NCI-H748 (cell line): ENCODE measurements at regions not wholly inside any gene's neighbourhood (a gene's known extent, or its start where the extent isn't known, plus 50 kb on each side); places are given as distances from the start of the nearest gene placed in this dataset.

Experiments
- DNase-seq: peaks from one replicate; lab custom pipeline; 2025; ENCODE audit not compliant: unreplicated experiment; lab: John Stamatoyannopoulos, UW

DNA sequence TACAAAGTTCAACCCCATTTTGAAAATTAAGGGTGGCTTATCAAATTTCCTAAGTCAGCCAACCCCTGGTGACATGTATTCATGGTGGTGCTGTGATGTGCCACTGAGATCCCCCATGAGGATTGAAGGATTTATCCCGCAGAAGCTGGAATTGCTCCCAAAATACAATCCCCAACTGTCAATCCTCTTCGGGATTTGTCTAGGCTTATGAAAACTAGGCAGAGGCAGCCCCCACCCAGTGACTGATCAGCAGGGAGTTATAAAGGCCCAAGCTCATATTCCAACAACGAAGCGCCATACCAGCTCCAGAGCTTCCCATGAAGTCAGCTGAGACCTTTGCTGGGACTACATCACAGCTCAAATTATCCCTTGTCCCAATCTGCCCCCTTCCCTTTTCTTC, 316.0 kb downstream of the ENC1 start:
- no peak for DNase-seq

DNA sequence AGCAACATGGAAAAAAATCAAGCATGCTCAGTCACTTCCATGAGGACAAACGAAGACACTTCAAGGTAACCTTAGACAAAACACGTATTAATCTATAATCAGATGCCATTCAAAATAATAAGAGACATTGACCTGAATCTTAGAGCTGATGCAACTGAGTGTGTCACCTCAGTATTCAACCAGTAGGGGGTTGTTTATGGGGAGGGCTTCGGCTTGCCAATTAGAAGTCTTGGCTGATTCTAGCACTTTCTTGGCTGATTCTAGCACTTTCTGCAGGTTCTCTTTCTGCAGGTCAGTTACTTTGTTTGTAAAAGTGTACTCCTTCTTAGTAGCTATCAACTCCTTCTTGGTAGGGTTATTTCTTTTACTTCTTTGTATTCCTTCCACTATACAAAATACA, 317.6 kb downstream of the ENC1 start:
- no peak for DNase-seq

DNA sequence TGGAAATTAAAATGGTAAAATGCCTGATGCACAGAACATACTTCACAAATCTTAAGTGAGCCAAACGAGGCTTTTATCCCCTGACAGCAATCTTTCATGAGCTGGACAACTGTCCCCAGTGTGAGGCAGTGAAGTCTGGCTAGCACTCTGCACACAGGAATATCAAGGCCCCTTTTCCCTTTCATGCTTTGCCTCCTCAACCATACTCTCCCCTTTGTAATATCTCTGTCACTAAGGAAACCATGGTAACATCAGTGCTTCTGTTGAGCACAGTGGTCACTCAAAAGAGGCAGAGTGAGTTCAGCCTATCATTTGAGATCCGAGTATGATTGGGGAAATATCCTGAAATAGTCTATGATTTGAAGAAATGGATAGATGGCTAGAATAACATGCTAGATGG, 318.3 kb downstream of the ENC1 start:
- peak; percentile 64 for DNase-seq

DNA sequence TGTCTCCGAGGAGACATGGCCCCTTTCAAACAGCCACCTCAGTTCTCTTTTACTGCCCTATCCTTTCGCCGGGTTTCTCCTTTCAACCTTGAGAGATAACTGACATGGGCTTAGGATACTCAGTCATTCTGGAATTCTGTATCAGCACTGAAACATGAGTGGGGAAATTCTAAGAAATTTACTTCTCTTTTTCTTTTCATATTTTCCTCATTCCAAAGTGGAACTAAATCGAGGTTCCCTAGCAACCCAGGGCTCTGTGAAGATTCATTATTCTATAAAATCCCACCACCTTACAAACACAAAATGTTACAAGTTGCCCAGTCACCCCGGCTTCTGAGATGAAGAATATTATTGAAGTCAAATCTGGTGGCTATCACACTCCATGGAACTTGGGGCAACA, 319.2 kb downstream of the ENC1 start:
- no peak for DNase-seq

DNA sequence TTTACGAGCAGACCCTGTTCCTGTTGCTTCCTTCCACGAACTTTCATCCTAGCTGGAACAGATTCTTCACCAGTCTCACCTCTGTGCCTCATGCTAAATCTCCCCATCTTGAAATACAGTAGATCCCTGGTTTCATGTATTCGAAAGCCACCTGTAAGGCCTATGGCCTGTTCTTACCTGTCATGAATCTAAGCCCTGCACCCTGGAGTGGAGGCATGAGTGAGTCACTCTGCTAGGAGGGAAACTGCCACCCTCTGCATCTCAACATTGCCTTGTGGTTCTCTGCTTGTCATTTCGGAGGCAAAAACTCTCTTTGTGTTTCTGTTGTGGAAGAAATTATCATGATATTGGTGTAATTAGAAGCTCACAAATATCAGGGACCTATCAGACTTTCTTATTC, 320.0 kb downstream of the ENC1 start:
- no peak for DNase-seq

DNA sequence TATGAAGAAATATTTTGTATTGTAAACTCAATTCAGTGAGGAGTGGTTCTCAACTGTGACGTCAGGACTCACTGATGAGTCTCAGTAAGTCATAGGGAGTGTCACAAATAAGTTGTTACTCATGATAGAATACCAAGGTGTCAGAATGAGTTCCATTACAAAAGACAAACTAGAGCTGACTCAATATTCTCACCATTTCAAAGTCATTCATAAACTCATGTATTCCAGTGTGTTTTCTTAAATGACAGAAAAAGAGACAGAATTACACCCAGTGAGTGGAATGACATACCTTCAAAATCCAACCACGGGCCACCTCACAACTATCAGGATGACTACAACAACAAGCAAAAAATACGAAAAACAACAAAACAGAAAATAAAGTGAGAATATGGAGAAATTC, 321.5 kb downstream of the ENC1 start:
- no peak for DNase-seq

DNA sequence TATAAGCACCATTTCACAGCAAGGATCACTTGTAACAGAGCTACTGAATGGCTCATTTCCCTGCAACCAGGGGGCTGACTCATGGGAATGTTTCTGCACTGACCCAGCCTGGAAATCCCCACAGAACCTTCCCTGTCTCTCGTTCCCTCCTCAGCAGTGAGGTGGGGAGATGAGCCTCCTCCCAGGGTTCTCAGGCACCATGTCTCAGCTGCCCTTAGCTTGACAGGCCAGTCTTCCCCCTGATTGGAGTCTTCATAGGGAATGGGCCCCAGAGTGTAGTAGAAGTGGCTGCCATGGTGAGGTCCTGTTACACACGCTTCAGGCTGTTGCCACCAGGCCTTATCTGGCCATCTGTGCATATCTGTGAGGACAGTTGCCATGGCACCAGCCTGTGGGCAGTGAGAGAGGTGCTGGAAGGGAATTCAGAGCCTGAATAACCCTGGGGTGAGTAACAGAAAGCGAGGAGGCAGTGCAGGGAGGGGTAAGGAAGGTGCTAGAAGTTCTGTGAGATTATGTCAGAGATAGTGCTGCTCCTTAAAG, 324.4 kb downstream of the ENC1 start:
- DNase-seq = peak; percentile 74

DNA sequence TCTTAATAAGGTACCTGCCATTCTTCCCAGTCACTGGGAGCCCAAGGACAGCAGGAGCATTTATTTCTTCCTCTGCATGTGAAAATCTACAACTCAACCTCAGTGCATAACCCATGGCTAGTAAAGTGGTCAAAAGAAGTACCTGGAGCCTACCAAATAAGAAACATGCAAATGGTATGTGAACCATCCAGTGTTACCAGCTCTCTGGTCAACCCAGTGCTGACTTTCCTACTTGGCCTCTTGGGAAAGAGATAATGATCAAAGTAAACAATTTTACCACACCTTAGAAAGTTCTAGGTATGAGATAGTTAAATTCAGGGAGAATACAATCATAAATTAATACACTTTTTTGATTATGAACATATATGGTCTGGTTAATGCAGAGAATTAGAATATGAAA, 325.6 kb downstream of the ENC1 start:
- no peak for DNase-seq

DNA sequence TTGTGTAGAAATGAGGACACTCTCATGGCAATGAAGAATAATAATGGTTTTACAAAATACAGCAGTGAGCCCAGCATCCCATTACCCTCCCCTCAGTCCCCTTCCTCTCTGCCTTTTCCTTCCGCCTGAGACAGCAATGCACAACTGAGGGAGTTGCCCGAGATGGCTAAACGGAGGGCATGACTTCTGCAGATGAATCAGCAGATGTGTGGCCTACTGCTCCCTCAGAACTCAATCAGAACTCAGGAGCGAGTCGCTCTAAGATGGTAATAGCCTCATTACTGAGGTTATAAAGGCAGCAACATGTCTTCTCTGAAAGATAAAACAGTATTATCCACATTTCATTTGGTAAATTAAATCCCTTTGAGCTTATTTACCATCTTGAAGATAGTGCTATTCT, 326.6 kb downstream of the ENC1 start:
- no peak for DNase-seq

DNA sequence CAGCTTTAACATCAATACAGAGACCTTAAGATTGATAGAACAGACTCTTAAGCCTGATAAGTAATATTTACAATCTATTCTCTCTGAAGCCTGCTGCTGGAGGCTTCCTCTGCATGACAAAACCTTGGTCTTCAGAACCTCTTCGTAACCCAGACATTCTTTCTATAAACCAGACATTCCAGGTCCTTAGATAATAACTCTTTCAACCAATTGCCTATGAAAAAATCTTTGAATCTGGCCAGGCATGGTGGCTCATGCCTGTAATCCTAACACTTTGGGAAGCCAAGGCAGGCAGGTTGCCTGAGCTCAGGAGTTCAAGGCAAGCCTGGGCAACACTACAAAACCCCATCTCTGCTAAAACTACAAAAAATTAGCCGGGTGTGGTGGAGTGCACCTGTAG, 327.8 kb downstream of the ENC1 start:
- DNase-seq = no peak

DNA sequence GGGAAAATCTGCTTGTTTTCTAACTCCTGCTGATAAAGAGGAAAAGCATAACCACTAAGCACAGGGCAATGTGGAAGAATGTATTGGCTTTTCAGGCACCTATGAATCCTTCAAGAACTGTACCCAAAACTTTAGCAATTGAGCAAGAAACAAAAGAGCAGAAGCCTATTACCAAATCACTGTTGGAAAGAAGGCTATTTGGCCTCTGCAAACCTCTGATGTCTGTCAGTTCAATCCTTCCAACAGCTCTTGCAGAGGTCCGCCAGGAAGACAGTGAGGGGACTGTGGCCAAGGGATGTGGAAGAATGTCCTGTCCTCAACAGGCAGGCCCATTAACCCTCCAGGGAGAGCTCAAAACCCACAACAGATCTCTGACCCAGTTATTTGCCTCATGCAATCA, 328.6 kb downstream of the ENC1 start:
- DNase-seq = no peak

DNA sequence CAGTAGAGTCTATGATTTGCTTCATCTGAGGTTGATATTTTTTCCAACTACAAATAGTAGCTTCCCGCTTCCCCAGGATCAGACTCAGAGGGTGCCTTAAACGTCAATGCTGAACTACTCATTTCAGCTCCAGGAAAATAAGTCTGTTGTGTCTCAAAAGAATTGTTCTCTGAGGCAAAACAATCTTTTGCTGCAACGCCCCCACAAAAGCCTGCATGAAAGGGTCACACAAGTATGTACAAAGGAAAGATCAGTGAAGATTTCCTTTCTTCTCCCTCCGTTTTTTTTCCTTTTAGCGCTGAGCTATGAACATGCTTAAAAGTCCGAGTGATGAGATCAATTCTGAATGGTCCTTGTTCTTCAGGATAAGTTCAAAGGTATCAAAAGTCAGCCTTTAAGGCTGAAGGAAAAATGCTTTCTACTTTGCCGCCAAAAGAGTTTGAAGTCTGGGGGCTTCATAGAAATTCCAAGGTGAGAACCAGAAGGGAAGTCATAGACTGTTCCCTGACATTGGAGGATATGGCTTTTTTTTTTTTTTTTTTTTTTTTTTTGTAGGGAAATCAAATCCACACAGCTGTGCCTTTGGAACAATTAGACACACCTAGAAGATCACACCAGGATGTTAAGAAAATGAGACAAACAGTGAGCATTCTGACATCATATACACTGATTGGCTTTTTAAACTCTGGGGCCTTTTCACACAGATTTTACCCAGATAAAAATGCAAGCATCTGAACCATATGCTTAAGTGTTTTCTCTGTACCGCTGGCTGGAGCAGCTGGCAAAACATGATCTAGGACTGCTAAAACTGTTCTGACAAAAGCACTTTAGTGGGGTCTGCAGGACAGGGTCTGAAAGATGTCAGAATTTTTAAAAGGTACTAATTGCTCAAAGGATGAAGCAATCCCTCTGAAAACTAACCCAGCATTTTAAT, 329.3 kb downstream of the ENC1 start:
- DNase-seq = peak; percentile 12

DNA sequence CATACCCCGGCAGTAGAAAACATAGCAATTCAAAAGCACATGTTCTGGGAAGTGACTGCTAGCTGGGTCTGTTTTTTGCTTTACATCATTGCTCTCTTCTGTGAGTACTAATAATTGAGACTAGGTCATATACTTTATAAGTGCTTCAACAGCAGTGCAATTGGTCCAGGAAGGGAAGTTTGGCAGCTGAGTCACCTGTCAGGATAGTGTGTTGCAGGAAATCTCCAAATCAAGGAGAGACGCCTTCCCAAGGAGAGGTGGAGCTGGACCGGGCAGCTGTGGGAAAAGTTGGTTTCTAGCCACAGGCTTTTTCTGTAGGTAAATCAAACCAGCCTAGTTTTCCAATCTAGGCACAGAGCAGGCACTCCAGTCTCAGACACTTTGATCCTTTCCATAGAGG, 330.1 kb downstream of the ENC1 start:
- no peak for DNase-seq

DNA sequence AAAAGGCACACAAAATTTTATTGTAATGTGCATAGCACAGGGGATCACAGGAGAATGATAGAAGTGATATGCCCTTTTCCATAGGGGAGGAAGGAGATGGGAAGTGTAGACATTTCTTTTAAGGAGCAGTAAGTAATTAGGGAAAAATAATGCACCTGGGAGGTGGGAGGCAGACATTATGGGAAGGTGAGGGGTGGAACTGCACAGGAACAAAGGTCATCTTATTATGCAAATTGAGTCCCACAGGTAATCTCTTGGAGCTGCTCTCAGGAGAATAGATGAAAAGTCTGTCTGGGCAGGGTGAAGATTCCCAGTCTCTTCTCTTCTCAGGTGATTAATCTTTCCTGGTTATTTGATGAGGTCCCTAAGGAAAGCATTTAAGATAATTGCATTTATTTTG, 331.5 kb downstream of the ENC1 start:
- DNase-seq = no peak

DNA sequence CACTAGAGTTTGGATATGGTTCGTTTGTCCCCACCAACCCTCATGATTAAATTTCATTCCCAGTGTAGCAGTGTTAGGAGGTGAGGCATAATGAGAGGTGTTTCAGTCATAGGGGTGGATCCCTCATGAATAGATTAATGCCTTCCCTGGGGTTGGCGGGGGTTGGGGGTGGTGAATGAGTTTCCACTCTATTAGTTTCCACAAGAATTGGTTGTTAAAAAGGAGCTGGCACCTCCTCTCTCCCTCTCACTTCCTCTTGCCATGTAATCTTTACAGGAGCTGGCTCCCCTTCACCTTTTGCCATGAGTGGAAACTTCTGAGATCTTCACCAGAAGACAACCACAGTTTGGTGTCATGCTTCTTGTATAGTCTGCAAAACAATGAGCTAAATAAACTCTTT, 333.7 kb downstream of the ENC1 start:
- DNase-seq = no peak

DNA sequence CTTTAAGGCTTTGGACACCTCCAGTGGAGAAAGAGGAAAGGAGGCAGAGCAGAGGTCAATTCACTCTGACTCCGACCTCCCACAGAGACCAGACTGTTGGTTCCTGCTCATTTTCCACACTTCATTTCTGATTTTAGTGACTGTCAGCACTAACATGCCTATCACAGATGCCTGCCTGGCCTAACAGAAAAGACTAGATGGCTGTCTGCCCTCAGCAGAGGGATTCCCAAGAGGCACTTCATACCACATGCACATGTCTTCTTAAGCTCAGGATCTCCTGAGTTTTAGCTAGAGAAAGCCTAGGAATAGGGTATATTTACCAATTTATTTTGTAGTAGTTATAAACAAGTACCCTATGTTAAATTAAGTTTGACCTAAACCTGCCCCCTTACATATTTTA, 336.0 kb downstream of the ENC1 start:
- DNase-seq = no peak

DNA sequence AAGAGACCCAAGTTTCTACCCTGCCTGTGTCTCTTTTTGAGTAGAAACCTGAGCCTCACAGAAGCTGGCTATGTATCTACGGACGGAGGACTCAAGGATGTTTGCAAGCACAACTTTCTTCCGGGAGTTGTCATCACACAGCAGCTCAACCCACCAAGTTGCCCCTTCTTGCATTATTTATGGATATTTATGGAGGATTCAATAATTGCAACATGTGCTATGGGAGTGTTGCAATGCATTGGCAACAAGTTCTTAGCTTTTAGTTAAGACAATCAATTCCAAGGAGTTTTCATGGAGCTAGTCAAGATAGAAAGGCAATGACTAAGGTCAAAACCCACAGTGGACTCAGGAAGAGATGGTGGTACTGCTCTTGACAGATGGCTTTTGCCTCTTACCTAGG, 336.9 kb downstream of the ENC1 start:
- no peak for DNase-seq

DNA sequence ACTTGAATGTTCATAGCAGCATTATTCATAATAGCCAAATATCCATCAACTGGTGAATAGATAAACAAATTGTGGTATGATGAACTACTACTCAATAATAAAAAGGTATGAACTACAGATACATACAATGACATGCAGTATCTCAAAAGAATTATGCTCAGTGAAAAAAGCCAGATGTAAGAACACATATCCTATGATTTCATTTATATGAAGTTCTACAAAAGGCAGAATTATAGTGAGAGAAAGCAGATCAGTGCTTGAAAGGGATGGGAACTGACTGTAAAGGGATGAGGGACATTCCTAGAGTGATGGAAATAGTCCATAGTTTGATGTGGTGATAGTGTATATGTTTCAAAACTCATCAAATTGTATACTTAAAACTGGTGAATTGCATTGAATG, 339.0 kb downstream of the ENC1 start:
- DNase-seq = no peak

DNA sequence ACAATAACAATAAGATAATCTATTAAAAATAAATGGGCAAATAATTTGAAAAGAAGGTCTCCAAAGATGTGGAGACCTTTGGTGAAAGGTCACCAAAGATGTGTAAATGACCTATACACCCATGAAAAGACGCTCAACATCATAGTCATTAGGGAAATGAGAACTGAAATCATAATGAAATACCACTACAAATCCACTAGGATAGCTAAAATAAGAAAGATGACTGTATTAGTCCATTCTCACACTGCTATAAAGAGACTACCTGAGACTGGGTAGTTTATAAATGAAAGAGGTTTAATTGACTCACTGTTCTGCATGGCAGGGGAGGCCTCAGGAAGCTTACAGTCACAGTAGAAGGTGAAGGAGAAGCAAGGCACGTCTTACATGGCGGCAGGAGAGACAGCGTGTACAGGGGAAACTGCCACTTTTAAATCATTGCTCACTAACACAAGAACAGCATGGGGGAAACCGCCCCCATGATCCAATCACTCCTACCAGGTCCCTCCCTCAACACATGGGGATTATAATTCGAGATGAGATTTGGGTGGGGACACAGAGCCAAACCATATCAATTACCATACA, 339.6 kb downstream of the ENC1 start:
- DNase-seq = no peak

DNA sequence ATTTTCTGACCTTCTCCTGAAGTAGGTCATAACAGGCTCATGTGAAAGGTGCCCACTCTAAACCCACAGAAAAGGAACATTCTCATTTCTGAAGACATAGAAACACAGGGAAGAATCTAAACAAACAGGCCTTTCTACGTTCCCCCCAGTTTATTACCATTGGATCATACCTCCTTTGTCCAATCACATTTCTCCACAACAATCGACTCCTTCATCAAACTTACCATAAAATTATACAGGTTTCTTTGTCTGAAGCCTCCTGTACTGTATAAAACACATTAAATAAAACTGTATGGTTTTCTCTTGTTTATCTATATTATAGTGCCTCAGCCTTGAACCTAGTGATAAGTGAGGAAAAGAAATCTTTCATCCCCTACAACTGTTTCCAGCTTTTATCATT, 340.7 kb downstream of the ENC1 start:
- DNase-seq = no peak

DNA sequence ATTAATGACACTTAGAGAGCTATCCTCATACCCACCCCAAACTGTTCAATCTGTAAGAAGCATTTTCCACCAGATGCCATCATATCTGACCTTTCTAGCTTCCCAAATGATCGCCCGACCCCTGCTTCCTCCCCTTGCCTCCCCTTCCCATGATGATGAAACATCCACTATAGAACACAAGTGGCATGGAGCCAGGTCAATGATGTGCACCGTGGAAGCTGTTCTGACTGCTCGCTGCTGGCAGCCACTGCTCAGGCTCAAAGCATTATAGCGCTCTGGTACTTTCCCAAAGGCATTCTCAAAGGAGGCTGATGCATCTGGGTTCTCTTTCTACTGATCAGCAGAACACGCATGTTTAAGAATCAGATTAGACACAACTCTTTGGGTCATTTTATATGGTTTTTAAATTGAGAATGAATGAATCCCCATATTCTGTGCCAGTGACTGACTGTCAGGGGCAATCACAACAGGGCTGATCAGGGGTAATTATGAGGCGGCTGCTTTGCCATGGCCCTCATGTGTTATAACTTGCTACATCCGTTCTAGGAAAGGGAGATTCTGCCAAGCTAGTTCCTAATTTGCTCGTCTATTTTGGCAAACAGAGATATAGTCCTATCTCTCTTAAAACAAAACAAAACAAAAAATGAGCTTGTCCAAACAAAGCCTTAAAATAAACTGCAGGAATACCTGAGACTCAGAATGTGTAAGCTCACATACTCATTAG, 343.7 kb downstream of the ENC1 start:
- peak; percentile 36 for DNase-seq

DNA sequence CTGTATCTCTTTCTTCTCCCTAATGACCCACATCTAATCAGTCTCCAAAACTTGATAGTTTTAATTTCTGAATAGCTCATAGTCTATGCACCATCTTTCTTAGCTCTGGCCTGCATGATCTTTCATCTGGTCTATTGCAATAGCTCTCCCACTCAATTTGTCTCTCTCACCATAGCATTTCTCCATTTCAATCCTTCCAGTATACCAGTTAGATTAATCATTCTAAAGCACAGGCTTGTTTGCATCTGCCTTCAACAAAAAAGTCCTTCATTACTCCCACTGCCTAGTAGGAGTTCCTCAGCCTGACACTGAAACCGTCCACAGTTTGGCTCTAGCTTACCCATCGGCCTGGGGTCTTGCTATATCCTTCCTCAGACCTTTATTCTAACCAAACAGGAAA, 344.9 kb downstream of the ENC1 start:
- no peak for DNase-seq
